GM18858 (cell line): ENCODE measurements at regions not wholly inside any gene's neighbourhood (a gene's known extent, or its start where the extent isn't known, plus 50 kb on each side); places are given as distances from the start of the nearest gene placed in this dataset.

ENCODE experiments used
- ATAC-seq: cut with Tn5 transposase; IDR thresholded peaks from one replicate; pipeline ENCODE4 v1.9.1; 2021; ENCODE audit not compliant: unreplicated experiment

DNA sequence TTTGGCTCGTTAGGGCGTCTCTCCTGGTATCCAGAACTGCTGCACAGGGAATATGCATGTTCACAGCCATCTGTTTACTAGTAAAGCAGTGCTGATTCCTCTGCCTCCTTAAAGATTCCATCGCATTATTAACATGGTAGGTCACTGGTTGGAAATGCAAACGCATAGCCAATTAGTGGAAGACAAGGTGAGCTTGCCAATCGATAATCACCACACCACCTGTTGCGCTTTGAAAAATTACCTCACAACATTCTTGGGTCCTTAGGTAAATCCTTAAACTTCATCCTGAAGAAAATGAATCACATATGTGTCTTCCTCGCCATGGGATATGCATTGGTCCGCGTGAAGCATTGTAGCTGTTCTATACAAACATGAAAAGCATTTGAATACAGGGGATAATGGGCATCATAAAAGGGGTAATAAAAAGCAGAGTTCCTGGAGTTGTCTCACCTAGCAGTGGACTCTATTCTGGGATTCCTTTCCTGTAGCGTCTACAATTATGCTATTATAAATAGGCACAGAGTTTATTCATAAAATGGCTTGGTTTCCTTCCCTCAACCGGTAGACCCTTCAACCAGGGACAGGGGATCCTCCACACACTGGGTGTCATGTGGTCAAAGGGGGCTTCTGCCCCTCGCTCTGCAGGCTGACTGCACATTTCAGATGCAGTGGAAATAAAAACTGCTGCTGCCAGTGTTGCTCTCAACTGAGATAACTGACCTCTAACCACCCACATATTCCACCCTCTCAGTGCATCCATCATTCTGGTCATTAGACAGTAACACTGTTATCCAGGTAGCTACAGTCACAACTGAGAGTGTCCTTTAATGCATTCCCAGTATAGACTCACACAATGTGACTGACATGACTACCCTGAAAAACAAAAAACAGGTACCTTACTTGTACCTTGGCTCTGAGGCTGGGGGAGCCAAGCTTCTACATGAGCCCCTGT is 389.2 kb upstream of the NFE2L3 start:
- no peak for ATAC-seq

DNA sequence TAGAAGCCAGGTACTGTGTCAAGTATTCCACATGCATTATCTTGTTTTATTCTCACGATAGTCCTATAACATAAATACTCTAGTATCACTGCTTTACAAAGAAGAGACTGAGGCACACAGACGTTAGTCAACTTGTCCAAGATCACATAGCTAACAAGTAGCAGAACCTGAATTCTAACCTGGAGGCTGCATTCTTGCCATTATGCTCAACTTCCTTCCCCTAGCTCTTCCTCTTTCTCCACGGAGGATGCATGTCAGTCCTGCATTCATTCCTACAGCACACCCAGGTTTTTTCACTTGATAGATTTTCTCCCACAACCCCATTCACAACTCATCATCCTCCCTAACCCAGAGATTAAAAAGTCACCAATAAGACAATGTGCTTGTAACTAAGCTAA is 388.5 kb upstream of the NFE2L3 start:
- no peak for ATAC-seq

DNA sequence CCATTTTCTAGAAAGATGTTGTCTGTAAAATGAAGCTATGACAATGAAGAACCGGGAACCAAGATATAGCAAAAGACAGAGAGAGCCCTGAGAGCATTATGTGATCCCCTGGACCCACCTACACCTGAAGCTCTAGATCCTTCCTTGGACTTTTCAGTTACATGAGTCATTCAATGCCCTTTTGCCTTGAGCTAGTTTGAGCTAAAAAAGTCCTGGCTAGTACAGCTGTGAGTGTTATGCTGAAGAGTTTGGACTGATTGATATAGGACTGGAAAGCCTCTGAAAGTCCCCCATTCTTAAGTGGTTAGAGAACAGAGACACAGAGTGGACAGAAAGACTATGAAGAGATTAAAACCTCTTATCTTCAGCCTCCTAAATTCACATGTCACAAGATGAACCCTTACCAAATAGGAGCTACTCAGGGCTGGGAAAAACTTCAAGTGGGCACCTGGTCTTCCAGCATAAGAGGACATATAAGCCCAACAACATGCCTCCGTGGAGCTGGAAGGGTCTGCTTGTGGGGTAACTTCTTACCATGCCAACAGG is 386.8 kb upstream of the NFE2L3 start:
- ATAC-seq, result no peak

DNA sequence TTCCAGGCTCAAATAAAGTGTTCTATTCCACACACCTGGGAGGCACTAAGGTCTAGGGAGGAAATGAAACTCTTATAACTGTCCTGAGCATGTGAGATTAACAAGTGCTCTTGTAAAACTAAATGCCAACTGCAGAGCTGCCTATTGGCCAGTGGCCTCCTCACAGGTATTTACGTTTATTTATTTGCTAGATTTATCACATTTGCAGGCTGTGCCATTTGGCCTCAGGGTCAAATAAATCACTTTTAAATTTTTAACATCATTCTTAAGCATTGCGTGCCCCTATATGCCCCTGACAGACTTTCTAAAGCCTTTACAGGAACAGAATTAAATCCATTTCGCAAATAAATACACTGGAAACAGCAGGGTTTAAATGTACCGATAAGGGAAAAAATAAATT is 381.8 kb upstream of the NFE2L3 start:
- no peak for ATAC-seq

DNA sequence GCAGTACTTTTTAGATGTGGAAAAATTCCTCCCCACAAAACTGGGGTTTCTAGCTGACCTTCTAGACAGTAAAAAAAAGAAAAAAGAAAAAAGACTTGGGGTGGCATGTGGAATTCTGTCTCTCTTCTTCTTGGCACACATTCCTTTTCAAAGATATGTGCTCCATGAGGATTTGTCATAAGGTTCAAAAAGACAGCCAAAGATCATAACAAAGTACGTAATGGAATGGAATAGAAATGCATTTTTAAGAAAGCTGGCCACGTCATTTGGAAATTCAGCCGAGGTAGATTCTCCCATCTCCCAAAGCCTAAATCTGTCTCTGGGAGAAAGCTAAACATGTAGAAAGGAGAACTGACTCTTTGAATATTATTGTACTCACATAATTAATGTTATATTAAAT is 381.3 kb upstream of the NFE2L3 start:
- no peak for ATAC-seq

DNA sequence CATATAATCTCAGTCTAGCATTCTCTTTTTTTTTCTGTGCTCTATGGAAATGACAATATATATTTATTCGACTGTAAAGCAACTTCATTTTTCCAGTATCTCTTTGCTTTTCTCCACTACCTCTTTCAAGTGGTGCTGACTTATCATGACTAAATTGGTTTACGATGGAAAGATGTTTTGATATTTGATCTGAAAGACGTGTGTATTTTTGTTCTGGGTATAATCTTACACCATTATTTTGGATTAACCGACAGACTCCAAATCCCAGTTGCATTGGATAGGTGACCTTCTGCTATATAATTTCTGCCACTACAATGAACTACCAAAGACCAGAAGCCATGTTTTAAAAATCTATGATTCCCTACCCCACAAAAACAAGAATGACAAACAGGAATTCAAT is 380.5 kb upstream of the NFE2L3 start:
- ATAC-seq, result no peak

DNA sequence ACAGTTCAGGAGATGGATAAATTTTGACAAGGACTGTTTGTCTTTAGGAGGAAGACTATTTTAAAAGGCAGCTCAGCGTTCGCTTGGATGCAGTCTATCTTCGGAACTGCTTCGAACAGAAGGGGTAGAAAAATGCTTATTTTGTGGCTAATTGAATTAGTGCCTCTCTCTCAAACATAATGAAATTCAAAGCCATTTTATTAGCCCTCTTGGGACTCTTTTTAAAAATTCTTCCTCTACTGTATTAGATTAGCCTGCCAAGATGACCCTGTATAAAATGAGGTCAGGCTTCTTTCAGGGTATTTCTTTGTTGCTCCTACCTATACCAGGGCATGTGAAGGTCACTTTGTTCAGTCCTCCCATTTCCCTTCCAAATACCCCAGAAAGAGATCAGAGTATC is 379.2 kb upstream of the NFE2L3 start:
- ATAC-seq, result no peak

DNA sequence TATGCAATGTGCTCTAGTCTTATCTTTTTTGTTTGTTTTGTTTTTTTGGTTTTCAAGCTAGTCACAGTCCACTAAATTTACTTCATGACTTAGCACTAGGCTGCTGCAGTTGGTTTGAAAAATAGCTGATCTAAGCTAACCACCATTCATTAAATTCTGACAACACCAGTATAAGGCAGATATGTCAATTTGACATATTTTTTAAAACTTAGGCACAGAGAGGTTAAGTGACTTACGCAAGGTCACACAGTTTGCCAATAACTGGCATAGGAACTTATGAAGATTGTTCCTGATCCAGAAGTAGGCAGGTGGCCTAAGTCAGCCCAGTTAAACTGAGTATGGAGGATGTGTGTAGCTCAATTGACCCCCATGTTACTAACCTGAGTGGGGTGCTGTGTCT is 377.3 kb upstream of the NFE2L3 start:
- no peak for ATAC-seq

DNA sequence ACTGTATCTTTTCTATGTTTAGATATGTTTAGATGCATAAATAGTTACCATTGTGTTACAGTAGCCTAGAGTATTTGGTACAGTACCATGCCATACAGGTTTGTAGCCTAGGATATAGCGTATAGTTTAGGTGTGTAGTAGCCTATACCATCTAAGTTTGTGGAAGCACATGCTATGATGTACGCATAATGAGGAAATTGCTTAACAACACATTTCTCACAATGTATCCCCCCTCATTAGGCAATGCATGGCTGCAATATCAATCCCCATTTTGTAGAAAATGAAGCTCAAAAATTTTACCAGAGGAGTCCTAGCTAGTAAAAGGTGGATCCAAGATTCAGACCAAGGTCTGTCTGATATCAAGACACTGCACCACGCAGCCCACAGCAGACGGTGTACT is 376.4 kb upstream of the NFE2L3 start:
- no peak for ATAC-seq

DNA sequence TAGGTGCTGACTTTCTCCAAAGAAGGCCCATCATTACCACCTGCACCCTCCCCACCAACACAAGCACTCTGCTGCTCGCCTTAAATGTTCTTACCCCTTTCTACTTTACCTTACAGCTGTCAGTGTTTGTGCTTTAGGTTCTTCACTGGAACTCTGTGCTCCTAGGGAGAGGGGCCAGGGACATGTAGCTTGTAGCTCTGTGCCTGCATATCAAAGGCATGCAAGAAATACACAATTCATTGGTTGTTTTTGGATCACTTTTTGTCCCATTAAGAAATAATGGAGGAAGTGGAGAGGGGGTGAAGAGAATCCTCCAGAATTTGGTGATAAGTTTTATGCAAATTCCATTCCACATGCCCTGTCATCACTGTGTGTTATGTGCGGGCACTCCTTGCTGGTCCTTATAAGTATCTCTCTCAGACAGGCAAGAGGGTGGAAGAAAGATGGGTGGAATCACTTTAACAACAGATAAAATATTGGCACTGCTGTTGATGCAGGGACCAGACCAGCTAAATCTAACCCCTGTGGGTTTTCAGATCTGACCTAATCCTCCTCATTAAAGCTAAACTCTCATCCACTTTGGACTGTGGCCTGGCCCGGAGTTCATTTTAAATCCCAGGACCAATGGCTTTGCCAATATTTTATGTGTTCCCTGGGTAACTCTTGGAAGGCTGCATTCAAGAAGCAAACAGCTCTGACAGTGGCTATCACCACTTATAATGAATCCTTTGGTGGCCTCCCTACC is 375.8 kb upstream of the NFE2L3 start:
- ATAC-seq, result no peak

DNA sequence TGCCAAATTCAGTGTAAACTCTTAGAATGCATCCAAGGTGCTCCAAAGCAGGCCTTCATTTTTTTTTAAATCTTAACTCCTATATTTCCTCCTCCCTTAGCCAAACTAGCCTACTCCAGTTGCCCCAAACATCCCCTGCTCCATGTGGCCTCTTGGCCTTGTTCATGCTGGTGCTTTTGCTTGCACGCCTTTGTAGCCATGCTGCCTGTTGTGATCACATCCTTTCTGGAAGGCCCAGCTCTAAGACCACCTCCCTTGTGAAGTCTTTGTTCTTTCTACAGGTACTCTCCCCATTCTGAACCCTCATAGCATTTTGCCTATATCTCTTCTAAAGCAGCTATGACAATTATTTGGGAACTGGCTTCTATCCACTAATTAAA is 375.3 kb upstream of the NFE2L3 start:
- ATAC-seq, result no peak

DNA sequence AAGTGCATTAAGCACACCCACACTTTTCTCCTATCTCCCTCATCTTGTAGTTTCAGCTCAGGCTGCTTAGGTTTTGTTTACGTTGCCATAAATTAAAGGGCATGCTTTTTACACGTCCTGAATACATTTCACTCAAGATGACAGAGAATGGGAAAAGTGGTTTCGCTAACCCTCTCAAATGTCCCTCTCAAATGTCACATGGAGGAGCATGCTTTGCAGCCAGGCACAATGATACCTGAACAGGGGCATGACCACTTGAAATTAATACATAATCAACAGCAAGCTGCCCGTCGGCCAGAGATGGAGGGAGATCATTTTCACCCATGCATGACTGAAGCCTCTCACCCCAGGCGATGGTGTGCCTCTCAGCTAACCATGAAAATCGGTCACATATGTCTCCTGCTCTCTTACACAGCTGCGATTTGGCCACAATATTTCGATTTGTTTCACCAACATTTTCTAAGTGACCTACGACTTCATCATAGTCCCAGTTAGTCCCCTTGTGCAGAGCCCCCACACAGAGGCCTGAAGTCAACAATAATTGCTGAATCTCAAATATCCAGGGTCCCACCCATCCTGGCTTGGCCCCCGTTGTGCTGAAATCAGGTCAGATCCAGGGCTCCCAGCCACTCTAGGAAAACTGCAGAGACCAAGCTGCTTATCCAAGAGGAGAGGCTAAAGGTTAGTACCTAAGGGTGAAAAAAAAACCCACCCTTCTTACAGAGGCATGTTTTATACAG is 373.9 kb upstream of the NFE2L3 start:
- no peak for ATAC-seq

DNA sequence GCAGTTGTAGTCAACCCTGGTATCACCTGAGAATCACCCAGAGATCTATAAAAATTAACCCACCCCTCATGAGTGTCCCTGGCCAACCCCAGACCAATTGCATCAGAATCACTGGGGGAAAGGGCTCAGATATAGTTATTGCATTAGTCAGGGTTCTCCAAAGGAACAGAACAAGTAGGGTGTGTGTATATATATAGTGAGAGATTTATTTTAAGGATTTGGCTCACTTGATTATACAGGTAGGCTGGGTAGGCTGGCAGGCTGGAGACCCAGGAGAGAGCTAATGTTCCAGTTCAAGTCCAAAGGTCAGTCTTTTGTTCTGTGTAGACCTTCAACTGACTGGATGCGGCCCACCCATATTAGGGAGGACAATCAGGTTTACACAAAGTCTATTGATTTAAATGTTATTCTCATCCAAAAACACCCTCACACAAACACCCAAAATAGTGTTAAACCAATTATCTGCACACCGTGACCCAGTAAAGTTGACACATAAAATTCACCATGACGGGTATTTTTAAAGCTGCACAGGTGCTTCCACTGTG is 372.9 kb upstream of the NFE2L3 start:
- no peak for ATAC-seq

DNA sequence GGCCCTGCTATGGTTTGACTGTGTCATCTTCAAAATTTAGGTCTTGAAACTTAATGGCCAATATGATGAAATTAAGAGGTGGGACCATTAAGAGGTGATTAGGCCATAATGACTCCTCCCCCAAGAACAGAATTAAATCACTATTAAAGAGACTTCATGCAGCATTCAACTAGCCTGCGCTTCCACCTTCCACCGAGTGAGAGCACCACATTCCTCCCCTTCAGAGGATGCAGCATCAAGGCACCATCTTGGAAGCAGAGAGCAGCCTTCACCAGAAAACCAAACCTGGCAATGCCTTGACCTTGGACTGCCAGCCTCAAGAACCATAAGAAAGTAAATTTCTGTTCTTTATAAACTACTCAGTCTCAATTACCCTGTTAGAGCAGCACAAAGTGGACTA is 371.1 kb upstream of the NFE2L3 start:
- no peak for ATAC-seq

DNA sequence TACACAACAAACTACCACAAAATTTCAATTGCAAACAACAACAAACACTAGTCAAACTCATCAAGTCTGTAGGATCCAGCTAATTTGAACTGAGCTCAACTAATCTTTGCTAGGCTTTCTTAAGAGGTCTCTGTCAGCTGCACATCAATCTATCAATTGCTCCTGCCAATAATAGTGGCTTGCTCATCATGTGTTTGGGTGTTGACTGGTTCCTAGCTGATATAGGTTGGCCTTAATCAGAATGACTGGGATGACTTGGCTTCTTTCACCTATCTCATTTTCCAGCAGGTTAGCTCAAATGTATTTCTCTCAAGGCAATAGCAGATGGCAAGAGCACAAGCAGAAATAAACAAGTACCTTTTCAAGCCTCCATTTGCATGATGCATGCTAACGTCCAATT is 370.3 kb upstream of the NFE2L3 start:
- ATAC-seq, result no peak

DNA sequence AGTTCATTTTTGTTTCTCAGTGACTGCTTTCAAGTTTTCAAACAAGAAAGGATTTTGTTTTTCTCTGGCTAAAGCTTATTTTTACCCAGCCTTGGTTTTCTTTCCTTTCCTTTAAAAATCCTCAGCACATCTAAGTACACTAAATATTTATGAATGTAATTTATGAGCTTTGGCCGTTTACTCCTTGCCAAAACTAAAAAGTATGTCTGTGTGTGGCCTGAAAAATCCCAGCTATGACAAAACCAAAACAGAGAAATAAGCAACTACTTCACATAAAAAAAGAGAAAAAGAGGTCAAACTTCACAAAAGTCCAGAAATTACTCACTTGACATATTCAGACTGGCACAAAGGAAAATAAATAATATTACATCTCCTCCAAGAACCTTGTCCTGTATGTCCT is 365.1 kb upstream of the NFE2L3 start:
- ATAC-seq, result no peak

DNA sequence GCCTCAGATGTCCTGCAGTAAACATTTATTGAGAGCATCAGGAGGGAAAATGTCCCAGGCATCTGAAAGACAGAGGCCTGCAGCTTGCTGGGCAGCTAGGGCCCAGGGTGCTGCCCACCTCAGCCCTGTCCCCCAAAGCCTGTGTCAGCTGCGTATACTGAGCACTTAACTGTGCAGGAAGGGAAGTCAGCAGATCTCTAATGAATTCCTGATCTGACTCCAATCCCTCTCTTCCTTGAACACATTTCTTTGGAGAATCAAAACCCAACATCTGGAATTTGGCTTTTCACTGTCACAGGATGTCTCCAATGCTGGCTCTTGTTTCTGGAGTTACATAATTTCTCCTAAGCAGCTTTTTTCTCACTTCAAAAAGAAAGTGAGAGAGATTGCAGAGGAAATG is 364.7 kb upstream of the NFE2L3 start:
- ATAC-seq, result no peak

DNA sequence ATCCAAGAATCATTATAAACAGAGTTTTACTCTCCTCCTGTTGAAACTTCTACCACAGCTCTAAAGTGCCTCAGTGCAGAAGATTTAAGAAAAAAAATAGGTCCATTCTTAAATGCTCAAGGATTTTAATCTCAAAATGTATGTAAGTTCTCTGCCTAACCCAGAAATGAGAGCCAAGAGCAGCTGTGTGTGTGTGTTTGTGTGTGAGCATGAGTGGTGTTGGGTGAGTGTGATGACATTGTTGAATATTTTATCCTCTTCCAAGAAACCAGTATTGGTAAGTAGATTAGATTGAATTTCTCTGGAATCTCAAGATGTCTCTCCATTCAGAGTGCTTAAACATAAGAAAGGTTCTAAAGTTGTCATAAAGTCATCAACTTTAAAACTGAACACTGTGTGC is 363.6 kb upstream of the NFE2L3 start:
- no peak for ATAC-seq

DNA sequence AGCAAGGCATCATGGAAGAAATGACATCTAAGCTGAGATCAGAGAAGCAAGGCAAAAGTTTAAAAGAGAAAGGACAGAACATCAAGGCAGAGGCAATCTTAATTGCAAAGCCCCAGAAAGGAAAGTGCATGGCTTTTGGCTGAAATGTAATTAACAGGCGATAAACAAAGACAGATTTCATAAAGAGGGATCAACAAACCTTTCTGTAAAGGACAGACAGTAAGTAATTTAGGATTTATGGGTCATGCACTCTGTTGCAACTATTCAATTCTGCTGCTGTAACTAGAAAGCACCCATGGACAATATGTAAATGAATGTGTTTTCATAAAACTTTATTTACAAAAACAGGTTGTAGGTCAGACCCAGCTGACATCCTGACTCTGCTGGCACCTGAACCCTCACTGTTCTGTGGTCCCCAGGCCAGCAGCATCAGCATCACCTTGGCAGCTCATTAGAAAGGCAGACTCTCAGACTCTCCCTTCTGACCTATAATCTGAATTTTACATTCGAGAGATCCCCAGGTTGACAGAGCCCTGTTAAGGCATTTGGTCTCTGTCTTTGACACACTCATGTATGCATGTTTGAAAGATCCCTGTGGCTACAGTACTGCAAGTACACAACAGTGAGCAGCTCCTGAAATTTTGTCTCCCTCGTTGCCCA is 362.9 kb upstream of the NFE2L3 start:
- ATAC-seq, result no peak
